Esophagus muscularis mucosa (tissue), 4 donors: ENCODE measurements at regions not wholly inside any gene's neighbourhood (a gene's known extent, or its start where the extent isn't known, plus 50 kb on each side); places are given as distances from the start of the nearest gene placed in this dataset.

ENCODE experiments used
- CTCF ChIP-seq, 3 experiments: fragments of 200-600 bp in 2 of 3; fragments of 450-650 bp in 1 of 3; sonication (generic) in 2 of 3; IDR thresholded peaks; one replicate each; pipeline ENCODE4 v1.5.1; 2017 to 2019; ENCODE audit warnings: antibody characterized with exemption in 3 of 3, mild to moderate bottlenecking in 2 of 3, moderate library complexity in 1 of 3
- EP300 ChIP-seq: sonication (generic); formaldehyde crosslinking; IDR thresholded peaks from one replicate; pipeline ENCODE4 v1.6.1; 2017; ENCODE audit warnings: antibody characterized with exemption
- POLR2A ChIP-seq: fragments of 450-650 bp; IDR thresholded peaks from one replicate; pipeline ENCODE4 v1.6.1; 2017; ENCODE audit warnings: antibody characterized with exemption, moderate library complexity, mild to moderate bottlenecking, low read depth
- POLR2AphosphoS5 ChIP-seq, 2 donors: sonication (generic); formaldehyde crosslinking; IDR thresholded peaks; one replicate each; pipeline ENCODE4 v1.6.1; 2017; ENCODE audit warnings: antibody characterized with exemption in 2 of 2

- TF ChIP-seq CTCF (IDR thresholded peaks at IDR 0.05) (no peak), POLR2AphosphoS5 (IDR thresholded peaks at IDR 0.05) (no peak), POLR2A (no peak), EP300 (no peak)
Measured at GRCh38 chr11:37896016-37896415, 1298.0 kb upstream of the RAG2 start.
